ENCODE measurements at regions not wholly inside any gene's neighbourhood (a gene's known extent, or its start where the extent isn't known, plus 50 kb on each side); places are given as distances from the start of the nearest gene placed in this dataset.

DNA sequence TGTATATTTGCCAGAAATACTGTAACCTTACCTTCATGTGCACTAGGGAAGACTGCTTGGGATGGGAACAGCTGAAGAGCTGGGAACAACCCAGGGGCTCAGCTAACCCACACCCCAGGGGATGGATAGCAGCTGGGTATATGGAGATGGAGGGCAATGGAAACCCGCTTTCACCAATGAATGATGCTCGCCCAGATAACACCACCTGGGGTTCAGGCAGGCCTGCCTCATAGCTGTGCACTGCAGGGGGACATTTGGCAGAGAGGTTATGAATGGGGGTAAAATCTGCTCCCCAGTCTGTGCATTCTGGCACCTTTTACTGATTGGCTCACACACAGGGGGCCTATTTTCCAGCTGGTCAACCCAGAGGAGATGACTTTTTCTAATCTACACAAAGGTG, 170.7 kb downstream of the CHST1 start:
- FAIRE-seq, result no peak

DNA sequence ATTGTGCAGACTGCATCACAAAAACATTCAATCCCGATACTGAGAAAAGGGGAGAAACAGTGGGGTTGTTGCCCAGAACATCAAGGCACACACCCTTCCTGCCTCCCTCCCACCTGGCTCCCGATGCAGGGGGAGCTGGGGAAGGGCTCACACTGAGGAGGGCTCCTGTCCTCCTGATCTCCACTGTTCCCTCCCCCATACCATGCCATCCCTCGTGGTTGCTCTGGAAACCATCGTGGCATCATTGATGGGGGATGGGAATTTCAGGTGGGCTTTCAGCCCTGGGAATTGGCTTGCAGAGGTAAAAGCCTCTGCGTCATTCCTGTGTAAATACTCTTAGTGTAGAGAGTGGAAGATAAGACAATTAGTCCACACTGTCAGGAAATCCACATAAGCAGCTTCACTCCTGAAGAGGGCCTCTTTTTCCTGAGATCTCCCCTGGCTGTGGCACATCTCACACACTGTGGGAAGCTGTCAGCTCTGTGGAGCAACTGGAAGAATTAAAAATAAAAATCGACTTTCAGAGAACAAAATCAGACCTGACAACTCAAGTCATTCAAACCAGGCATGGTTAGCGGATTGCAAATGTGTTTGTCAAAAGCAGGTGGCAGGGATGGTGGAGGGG, 176.0 kb downstream of the CHST1 start:
- ChIA-PET POLR2A (no interaction called here), CTCF (no interaction called here)
- Histone ChIP-seq H3K27ac (no peak overlapping the region), H3K4me2 (no peak overlapping the region), H3K4me3 (no peak overlapping the region), H3K4me1 (no peaks in the 10 kb centered on the region), H3K9me3 (peaks cover 9% of the 10 kb centered on the region; the same call in 2 of the 3 replicates)
- TF ChIP-seq NR3C1 (IDR thresholded peaks at IDR 0.05), result no peak
- TF ChIP-seq, protein P1, sequence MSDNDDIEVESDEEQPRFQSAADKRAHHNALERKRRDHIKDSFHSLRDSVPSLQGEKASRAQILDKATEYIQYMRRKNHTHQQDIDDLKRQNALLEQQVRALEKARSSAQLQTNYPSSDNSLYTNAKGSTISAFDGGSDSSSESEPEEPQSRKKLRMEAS (IDR thresholded peaks at IDR 0.05), result no peak
- TF ChIP-seq RAD21 (conservative IDR thresholded peaks at IDR 0.05 in 1 of 2, IDR thresholded peaks at IDR 0.05 in 1 of 2), result no peak
- no peak for TF ChIP-seq RFX5 (IDR thresholded peaks at IDR 0.05)
- no peak for TF ChIP-seq HES2 (IDR thresholded peaks at IDR 0.05)
- TF ChIP-seq HOXA7 (CRISPR knock-in tag; IDR thresholded peaks at IDR 0.05), result no peak
- no peak for TF ChIP-seq ZFP36 (IDR thresholded peaks at IDR 0.05; ENCODE audit: borderline replicate concordance, partially characterized antibody)
- TF ChIP-seq, protein P2, sequence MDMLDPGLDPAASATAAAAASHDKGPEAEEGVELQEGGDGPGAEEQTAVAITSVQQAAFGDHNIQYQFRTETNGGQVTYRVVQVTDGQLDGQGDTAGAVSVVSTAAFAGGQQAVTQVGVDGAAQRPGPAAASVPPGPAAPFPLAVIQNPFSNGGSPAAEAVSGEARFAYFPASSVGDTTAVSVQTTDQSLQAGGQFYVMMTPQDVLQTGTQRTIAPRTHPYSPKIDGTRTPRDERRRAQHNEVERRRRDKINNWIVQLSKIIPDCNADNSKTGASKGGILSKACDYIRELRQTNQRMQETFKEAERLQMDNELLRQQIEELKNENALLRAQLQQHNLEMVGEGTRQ (IDR thresholded peaks at IDR 0.05), result no peak
- TF ChIP-seq ZNF302 (CRISPR knock-in tag; IDR thresholded peaks at IDR 0.05), result no peak
- no peak for TF ChIP-seq GATA3 (IDR thresholded peaks at IDR 0.05; ENCODE audit: borderline replicate concordance)
- no peak for TF ChIP-seq SMC3 (IDR thresholded peaks at IDR 0.05)
- no peak for TF ChIP-seq HOXB13 (CRISPR knock-in tag; IDR thresholded peaks at IDR 0.05; ENCODE audit: low read depth)
- DNase-seq (ENCODE audit: low read depth in 1 of 2, low spot score in 1 of 2) (no peak), FAIRE-seq (no peak), ATAC-seq (no peak)
- WGBS (ENCODE audit: missing lambda C conversion rate), result 12% methylated on average over 7 of the region's 7 CpGs

More for the DNA sequence above, 170.7 kb downstream of the CHST1 start:
- TF ChIP-seq, protein P3, sequence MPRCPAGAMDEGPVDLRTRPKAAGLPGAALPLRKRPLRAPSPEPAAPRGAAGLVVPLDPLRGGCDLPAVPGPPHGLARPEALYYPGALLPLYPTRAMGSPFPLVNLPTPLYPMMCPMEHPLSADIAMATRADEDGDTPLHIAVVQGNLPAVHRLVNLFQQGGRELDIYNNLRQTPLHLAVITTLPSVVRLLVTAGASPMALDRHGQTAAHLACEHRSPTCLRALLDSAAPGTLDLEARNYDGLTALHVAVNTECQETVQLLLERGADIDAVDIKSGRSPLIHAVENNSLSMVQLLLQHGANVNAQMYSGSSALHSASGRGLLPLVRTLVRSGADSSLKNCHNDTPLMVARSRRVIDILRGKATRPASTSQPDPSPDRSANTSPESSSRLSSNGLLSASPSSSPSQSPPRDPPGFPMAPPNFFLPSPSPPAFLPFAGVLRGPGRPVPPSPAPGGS (IDR thresholded peaks at IDR 0.05), result no peak
- no peak for TF ChIP-seq FOSL2 (IDR thresholded peaks at IDR 0.05)
- no peak for TF ChIP-seq FOSL2 (CRISPR knock-in tag; IDR thresholded peaks at IDR 0.05)
- TF ChIP-seq ZC3H11A (IDR thresholded peaks at IDR 0.05), result no peak
- TF ChIP-seq ESRRA (IDR thresholded peaks at IDR 0.05; ENCODE audit: borderline replicate concordance, low read length), result no peak
- TF ChIP-seq RNF2 (IDR thresholded peaks at IDR 0.05; ENCODE audit: borderline replicate concordance, low read depth), result no peak
- TF ChIP-seq TFCP2L1 (CRISPR knock-in tag; IDR thresholded peaks at IDR 0.05), result no peak
- TF ChIP-seq, protein P4, sequence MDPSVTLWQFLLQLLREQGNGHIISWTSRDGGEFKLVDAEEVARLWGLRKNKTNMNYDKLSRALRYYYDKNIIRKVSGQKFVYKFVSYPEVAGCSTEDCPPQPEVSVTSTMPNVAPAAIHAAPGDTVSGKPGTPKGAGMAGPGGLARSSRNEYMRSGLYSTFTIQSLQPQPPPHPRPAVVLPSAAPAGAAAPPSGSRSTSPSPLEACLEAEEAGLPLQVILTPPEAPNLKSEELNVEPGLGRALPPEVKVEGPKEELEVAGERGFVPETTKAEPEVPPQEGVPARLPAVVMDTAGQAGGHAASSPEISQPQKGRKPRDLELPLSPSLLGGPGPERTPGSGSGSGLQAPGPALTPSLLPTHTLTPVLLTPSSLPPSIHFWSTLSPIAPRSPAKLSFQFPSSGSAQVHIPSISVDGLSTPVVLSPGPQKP (IDR thresholded peaks at IDR 0.05; ENCODE audit: low read depth, low read length), result no peak
- TF ChIP-seq SMC3 (IDR thresholded peaks at IDR 0.05), result no peak
- no peak for TF ChIP-seq HOXA7 (CRISPR knock-in tag; IDR thresholded peaks at IDR 0.05)
- no peak for TF ChIP-seq JUNB (IDR thresholded peaks at IDR 0.05)
- TF ChIP-seq POLR2AphosphoS2 (conservative IDR thresholded peaks at IDR 0.05; ENCODE audit: low read length), result no peak
- no peak for TF ChIP-seq EP300 (IDR thresholded peaks at IDR 0.05)
- TF ChIP-seq, protein P5, sequence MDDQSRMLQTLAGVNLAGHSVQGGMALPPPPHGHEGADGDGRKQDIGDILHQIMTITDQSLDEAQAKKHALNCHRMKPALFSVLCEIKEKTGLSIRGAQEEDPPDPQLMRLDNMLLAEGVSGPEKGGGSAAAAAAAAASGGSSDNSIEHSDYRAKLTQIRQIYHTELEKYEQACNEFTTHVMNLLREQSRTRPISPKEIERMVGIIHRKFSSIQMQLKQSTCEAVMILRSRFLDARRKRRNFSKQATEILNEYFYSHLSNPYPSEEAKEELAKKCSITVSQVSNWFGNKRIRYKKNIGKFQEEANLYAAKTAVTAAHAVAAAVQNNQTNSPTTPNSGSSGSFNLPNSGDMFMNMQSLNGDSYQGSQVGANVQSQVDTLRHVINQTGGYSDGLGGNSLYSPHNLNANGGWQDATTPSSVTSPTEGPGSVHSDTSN (IDR thresholded peaks at IDR 0.05), result no peak
- Histone ChIP-seq H3K4me2 (no peak overlapping the region), H3K4me1 (no peaks in the 10 kb centered on the region), H3K9me3 (peaks cover 9% of the 10 kb centered on the region; the same call in 2 of the 3 replicates), H3K27ac (no peak overlapping the region), H3K4me3 (no peak overlapping the region)
- DNase-seq (ENCODE audit: low read depth in 1 of 2, low spot score in 1 of 2), result no peak
- no peak for ATAC-seq
- ChIA-PET POLR2A (no interaction called here), CTCF (no interaction called here)
- WGBS (ENCODE audit: missing lambda C conversion rate), result 0% methylated on average over 2 of the region's 2 CpGs
